ENCODE measurements at regions not wholly inside any gene's neighbourhood (a gene's known extent, or its start where the extent isn't known, plus 50 kb on each side); places are given as distances from the start of the nearest gene placed in this dataset.

- TF ChIP-seq CTCF (conservative IDR thresholded peaks at IDR 0.05; ENCODE audit: control insufficient read depth, insufficient read depth, low read depth, low read length): no peak
- no peak overlapping the region for H3K4me3 ChIP-seq (ENCODE audit: control insufficient read depth, low read depth, low read length)
- DNase-seq (ENCODE audit: low read depth): no peak
Measured at GRCh38 chr11:116515664-116516184, 257.1 kb downstream of the BUD13 start.

- no peak overlapping the region for H3K4me3 ChIP-seq (ENCODE audit: control insufficient read depth, low read depth, low read length)
- peak; percentile 29 for TF ChIP-seq CTCF (conservative IDR thresholded peaks at IDR 0.05; ENCODE audit: control insufficient read depth, insufficient read depth, low read depth, low read length)
- DNase-seq (ENCODE audit: low read depth): peak; percentile 46
Measured at GRCh38 chr11:116513894-116514293, 258.9 kb downstream of the BUD13 start.

- H3K4me3 ChIP-seq (ENCODE audit: control insufficient read depth, low read depth, low read length): no peak overlapping the region
- no peak for TF ChIP-seq CTCF (conservative IDR thresholded peaks at IDR 0.05; ENCODE audit: control insufficient read depth, insufficient read depth, low read depth, low read length)
- no peak for DNase-seq (ENCODE audit: low read depth)
Measured at GRCh38 chr11:116513278-116513823, 259.4 kb downstream of the BUD13 start.

- no peak overlapping the region for H3K4me3 ChIP-seq (ENCODE audit: control insufficient read depth, low read depth, low read length)
- DNase-seq (ENCODE audit: low read depth): no peak
- TF ChIP-seq CTCF (conservative IDR thresholded peaks at IDR 0.05; ENCODE audit: control insufficient read depth, insufficient read depth, low read depth, low read length): no peak
Measured at GRCh38 chr11:116512841-116513240, 259.9 kb downstream of the BUD13 start.

- no peak for TF ChIP-seq CTCF (conservative IDR thresholded peaks at IDR 0.05; ENCODE audit: control insufficient read depth, insufficient read depth, low read depth, low read length)
- no peak overlapping the region for H3K4me3 ChIP-seq (ENCODE audit: control insufficient read depth, low read depth, low read length)
- no peak for DNase-seq (ENCODE audit: low read depth)
Measured at GRCh38 chr11:116511684-116512083, 261.1 kb downstream of the BUD13 start.

GRCh38 chr11:116510886-116511650 lies 261.7 kb downstream of the BUD13 start:
- no peak for DNase-seq (ENCODE audit: low read depth)
- no peak for TF ChIP-seq CTCF (conservative IDR thresholded peaks at IDR 0.05; ENCODE audit: control insufficient read depth, insufficient read depth, low read depth, low read length)
- no peak overlapping the region for H3K4me3 ChIP-seq (ENCODE audit: control insufficient read depth, low read depth, low read length)

Measured in fibroblast of mammary gland (primary cell).